ENCODE measurements at regions not wholly inside any gene's neighbourhood (a gene's known extent, or its start where the extent isn't known, plus 50 kb on each side); places are given as distances from the start of the nearest gene placed in this dataset.

DNA sequence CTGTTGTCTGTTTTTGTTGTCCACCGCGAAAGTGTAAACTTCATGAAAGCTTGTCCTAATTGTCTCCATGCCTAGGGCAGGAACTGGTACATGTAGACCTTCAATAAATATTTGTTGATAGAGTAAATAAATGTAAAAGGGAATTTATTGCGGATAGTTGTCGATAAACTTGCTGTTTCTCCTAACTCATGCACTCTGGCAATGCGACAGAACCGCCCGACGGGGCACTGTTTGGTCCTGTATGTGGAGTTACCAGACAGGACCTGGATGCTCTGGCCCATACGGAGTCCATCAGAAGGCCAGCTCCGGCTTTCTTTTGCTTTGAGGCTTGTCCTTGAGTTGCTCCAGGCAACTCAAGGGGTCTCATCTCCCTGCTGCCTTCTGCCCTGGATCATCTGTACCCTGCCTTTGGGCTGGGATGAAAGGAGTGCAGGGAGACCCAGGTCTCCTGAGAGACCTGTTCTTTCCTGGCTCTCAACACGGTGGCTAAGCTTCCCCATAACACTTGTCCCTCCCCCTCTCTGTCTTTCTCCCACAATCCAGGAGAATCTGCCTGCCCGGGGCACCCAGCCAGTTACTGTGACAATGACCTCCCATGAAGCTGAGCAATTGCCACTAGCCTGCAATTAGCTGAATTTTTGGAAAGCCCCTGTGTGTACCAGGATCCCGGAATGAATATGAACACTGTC, 149.5 kb upstream of the PTCH1 start:
- DNase-seq: no peak

DNA sequence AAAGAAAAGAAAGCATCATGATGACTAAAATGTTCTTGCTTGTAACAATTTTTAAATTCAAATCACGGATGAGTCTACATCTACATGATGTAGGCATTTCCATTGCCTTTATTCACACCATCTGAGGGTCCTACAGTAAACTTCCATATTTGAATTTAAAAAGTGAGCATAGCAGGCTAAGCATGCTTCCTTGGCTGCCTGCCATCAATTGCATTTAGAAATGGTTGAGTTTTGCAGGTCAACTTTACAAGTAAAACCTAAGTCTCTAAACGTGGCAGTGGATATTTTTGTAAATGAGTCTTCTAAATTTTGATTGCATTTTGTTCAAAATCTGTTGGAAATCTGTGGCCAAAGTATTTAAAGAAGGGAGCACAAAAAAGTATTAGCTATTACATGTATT, 136.5 kb upstream of the PTCH1 start:
- no peak for DNase-seq

DNA sequence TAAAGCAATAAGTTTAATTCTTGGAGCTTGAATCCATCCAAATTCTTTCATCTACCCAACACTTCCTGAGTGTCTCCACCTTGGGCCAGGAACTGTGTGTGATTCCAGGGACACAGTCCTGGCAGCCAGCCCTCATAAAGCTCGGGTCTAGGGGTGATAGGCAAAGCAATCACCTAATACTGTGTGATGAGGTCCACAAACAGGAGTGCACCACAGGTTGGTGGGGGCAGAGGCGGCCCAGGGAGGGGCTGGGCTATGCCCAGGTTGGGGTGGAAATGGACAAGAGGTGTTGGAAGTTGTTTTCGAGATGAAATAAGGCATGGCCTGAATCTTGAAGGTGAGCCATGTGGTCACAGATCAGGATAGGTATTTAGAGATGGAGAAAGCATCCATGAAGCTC, 133.9 kb upstream of the PTCH1 start:
- DNase-seq: no peak

DNA sequence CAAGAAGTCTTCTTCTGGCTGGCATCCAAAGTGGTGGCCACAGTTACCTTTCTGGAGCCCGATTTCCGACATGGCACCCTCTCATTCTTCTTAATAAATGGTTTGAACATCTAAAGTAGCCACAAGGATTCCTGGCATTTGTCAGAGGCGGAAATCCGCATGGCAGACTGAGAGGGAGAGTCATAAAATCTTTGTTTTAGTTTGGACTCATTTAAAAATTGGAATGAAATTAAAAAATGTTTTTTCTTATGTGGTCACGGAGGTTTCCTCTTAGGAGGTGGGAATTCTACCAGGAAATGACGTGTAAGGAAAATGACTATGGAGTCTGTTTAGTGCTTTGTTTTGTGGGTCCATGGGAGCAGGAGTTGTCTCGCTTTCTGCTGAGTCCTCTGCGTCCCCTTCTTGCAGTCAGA, 133.0 kb upstream of the PTCH1 start:
- no peak for DNase-seq

DNA sequence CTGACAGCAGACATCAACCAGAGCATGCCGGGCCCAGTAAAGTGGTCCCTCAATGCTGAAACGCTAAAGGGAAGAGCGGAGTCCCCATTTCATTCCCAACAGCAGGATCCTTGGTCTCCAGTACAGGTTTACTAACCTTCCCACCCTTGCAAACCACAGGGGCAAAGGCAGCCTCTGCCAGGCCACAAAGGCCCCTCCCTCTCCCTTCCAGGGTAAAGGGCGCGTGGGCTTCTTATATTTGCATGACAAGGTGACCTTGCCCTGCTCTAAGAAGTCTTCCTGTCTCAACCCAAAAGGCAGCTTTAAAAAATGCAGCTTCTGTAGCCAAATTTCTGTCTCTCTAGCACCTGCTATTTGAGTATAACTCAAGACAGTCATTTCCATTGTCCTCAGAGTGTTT, 131.5 kb upstream of the PTCH1 start:
- no peak for DNase-seq

DNA sequence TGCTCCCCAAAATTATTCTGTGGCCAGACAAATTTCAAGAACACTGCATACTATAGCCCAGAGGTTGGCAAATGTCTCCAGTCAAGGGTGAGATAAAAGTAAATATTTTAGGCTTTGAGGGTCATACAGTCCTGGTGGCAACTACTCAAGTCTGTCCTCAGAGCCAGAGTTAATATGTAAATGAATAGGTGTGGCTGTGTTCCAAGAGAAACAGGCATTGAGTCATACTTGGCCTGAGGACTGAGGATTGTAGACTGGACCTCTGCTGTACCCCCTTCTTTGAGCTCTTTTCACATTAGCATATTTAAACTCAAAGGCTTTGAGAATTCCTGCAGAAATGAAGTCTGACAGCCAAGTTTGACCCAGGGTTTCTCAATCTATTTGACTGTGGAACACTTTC, 129.2 kb upstream of the PTCH1 start:
- DNase-seq: no peak

DNA sequence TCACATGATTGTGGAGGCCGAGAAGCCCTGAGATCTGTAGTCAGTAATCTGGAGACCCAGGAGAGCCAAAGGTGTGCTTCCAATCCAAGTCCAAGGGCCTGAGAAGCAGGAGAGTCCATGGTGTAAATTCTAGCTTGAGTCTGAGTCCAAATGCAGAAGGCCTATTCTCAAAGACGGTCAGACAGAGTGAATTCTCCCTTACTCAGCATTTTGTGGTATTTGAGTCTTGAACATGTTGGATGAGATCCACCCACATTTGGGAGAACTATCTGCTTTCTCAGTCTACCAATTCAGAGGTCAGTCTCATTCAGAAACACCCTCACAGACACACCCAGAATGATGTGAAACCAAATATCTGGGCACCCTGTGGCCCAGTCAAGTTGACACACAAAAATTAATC, 128.8 kb upstream of the PTCH1 start:
- no peak for DNase-seq

DNA sequence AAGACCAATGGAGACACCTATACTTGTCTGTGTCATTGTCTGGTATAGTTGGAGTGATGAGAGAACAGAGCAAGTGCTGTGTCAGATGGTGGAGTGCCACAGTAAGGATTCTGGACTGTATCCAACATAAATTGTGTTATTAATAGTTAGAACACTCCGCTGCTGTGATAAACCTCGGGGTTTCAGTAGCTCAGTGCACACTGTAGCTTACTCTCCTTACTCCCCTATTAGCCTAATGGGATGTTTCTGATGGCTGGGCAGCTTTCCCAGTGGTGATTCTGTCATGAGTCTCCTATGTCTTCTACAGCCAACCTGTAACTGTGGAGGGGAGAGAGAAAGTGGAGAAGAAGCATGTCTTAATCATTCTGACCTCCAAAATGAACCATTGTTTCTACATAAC, 127.6 kb upstream of the PTCH1 start:
- DNase-seq: no peak

DNA sequence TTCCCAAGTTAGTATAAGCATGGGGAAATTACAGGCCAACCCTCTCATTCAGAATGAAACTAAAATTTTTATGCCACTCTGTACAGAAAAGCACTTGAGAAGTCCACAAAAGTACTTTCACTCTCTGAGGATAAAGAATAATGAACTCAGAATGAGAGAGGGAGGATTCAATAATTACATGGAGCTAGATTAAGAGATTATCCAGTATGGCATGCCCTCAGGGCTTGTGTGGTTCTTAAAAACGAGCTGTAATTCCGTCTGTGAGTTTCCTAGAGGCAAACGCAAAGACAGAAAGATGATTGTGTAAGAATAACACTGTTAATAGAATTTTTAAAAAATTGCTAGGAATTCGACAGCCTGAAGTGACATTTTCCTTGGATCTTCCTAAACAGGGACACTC, 126.8 kb upstream of the PTCH1 start:
- no peak for DNase-seq

DNA sequence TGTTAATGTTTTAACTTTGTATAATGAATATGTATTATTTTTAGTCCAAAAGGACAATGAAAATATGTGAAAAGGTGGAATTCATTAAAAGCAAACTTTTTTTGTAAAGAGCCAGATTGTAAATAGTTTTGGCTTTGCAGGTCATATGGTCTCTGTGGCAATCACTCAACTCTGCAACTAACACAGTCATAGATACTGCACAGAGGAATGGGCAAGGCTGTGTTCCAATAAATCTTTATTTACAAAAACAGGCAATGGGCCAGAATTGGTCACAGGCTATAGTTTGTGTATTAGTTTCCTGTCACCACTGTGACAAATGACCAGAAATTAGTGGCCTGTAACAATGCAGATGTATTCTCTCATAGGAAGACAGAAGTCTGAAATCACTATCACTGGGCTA, 125.4 kb upstream of the PTCH1 start:
- DNase-seq: no peak

DNA sequence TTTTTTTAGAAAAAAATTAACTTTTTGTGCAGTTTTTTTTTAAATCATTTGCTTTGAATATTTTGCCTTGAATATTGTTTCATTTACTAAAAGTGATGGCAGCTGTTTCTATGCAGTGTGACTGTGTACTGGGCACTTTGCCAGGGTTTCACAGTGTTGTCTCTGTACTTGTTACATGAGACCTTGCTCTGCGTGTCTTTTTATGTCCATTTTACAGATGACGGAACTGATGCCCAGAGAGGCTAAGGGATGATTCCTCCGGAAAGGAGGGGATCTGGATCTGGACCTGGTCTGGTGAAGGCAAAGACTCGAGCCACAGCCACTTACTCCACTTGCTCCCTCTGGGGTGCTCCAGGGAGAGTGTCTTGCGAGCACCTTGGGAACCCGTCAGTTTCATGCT, 124.8 kb upstream of the PTCH1 start:
- no peak for DNase-seq

DNA sequence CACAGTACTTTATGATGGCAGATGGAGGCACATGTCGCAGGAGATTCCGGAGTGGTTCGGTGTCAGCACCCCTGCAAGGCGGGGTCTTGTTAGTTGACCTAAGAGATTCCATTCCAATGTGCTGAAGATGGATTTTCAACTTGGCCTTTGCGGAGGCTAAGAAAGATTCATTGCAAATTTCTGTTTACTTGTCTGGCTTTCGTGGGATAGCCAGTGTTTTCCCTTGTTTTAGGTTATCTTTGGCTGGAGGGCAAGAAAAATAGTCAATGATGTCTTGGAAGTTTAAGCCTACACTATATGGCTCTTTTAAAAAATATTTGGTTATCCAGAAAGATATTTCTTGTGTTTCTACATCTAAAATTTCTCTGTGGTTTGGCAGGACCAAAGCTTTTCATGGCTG, 123.6 kb upstream of the PTCH1 start:
- DNase-seq: no peak

DNA sequence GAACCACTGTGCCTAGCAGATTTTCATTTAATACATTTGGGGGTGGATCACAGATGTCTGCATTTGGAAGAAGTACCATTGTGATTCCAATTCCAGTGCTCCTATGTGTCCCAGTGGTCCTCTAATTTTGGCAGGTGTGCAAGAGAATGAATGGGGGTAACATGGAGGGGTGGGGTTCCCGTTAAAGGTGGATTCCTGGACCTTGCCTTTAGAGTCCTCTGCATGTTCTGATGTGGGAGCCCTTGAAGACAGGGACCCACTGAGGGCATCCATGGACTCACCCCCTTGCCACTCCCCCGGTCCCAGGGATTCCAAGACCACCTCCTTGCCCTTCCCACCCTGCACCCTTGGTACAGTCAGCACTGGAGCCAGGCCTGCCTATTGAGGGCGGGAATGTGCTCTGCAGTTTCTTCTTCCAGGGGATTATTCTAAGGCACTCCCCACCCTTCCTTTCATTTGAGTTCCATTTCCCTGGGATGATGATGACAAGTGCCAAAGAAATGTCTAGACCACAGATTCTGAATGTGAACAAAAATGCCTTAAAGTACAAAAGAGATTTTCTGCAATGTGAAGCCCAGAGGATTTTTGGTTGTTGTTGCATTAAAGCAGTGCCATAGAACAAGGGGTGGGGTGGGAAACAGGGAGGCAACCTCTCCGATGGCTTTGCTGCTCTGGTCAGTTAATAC, 119.4 kb upstream of the PTCH1 start:
- DNase-seq: no peak

DNA sequence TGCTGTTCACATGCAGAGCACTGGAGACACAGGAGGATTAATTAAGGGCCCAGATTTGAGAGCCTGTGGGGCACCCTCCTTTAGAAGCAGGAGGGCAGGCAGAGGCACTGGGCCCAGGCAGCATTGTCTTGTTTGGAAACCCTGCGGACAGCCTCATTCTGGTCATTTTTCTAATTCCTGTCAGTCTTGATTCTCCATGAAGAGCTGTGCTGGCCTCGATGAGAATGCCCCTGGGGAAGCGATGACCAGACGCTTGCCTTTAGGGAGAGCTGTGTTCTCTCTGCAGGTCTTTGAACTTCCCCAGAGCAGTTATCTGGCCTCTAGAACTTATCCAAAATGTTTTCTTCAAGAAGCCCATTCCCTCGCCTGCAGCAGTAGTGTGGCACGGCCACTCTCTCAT, 117.8 kb upstream of the PTCH1 start:
- no peak for DNase-seq

DNA sequence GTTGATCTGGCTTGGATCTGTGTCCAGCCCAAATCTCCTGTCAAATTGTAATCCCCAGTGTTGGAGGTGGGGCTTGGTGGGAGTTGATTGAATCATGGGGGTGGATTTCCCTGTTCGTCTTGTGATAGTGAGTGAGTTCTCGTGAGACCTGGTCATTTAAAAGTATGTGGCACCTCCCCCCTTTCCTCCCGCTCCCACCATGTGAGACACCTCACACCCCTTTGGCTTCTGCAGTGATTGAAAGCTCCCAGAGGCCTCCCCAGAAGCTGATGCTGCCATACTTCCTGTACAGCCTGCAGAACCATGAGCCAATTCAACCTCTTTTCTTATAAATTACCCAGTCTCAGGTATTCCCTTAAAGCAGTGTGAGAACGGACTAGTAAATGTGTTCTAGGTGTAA, 117.3 kb upstream of the PTCH1 start:
- no peak for DNase-seq

DNA sequence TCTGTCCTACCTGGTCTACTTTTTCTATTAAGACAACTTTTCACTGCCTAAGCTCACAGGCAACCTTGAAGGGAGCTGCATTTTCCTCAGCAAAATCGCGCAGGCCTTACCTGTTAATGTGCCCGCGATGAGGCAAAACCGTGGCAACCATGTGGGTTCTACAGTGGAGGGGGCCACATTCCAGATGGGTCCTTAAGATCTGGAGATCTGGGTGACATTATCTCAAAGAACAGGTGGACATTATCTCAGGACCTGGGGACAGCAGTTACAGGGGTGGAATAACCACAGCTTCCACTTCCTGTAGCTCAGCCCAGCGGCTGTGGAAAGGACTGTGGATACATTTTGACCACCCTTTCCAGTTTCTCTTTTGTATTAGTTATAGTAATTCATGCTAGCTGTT, 112.8 kb upstream of the PTCH1 start:
- DNase-seq: no peak

DNA sequence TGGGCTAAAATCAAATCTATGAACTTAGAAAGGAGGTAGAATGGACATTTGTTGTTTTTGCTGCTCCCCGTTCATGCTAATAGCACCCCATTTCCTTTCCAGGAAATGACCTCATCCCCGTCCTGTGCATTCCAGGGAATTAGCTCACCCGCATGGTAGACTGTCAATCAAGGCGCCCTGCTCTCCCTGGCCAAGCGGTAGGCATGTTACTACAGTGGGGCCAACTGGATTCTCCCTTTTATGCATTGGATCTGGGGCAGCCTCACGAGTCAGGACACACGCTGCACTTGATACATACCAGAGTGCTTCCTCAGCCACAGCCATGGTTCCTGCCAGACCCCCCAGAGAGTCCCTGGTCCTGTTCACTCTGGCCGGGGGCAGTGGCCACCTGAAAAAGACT, 111.0 kb upstream of the PTCH1 start:
- no peak for DNase-seq

DNA sequence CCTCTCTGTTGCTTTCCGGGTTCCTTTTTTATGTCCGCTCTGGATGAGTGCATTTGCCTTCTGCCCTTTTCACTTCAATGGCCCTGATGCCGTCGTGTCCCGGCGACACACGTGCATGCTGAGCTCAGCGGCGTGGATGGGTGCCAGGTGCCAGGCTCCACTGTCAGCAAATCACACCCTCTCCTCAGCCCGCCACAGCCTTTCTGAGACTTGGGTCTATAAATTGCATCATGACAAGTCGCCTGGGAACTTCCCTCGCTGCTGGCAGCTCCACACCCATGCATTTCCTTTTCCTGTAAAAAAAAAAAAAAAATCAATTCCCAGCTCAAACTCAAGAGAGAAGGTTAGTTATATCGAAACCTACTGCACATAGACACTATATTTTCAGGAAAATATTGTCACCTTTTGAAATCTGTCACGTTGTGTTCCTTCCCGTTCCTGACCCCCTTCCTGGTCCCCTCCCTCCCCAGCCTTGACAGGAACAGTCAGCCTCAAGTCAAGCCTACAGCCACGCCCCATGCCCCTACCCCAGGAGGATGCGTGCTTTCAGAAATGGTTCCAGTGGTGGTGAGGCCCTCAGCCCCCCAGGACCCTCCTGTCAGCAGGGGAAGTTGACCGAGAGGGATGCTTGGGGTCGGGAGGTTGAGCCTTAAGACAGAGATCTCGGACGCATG, 110.3 kb upstream of the PTCH1 start:
- peak; percentile 3 for DNase-seq

DNA sequence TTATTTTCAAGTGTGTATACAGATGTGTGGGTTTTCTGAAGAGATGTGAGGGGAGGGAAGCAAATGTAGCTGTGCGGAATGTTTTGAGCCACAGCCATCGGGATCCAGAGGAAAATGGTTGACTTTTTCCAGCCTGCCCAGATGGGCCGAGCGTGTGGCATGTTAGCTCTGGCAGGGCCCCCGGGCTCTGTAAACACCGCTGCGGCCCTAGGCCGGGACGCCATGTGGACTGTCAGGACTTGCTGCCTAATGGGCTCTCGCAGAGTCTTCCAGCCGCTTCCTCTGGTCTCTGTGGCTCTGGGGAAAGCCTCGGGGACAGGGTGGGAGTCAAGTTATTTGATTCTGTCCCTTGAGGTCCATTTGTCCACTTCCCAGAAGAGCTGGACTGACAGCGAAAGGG, 109.6 kb upstream of the PTCH1 start:
- no peak for DNase-seq

DNA sequence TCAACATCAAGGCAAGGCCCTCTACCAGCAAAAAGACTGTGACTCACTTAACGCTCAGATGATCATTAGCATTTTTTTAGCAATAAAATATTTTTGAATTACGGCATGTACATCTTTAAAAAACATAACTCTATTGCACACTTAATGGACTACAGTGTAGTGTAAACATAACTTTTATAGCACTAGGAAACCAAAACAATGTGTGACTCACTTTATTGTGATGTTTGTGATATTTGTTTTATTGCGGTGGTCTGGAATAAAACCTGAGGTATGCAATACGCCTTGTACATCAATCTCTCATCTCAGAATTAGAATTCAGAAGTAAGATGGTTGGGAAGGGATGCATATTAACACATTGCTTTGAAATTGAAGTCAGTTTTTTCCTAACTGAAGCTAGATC, 106.9 kb upstream of the PTCH1 start:
- DNase-seq: no peak

DNA sequence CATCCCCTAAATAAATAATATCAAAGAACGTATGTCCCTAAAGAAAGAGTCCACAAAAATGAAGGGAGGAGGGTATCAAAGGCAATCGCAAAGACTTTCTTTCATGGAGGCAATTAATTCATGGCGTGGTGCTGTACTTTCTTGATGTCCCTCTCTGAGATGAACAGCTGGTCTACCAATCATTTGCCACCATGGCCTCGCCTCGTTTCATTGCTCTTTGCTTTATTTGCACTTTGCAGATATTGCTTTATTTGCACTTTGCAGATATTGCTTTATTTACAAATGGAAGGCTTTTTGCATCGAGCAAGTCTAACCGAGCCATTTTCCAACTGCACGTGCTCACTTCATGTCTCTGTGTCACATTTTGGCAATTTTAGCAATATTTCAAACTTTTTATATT, 104.0 kb upstream of the PTCH1 start:
- no peak for DNase-seq

DNA sequence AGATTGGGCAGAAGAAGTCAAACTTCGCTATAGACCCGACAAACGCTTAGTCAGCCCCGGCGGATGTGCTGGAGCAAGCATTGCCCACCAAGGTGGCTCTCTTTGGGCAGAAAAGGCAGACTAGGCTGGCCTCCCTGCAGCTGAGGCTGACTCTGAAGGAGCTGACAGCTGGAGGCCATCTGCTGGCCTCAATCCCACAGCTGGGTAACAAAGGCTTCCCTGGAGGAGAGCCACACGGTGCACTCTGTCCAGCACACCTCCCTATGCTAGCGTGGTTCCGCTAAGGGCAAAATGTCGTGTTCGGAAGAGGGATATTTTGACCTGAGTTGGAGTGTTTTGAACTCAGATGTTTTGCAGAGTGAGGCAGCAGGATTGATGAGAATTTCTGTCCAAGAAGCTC, 103.5 kb upstream of the PTCH1 start:
- no peak for DNase-seq

DNA sequence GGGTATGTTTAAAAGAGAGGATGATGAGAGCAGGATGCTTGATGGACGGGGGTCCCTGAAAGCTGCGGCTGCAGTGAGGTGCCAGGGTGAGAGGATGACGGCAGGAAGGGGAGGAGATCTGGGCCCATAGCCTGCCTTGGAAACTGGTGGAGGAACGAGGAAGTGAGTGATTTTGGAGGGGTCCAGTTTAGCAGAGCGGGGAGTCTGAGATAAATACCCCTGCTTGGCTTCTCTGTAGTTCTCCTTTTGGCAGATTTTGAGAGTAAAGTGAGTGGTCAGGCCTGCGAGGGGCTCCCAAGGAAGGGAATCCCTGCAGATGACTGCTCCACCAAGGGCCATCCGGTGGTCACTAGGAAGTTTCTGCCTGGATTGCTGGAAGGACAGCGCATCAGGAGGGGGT, 98.5 kb upstream of the PTCH1 start:
- no peak for DNase-seq

DNA sequence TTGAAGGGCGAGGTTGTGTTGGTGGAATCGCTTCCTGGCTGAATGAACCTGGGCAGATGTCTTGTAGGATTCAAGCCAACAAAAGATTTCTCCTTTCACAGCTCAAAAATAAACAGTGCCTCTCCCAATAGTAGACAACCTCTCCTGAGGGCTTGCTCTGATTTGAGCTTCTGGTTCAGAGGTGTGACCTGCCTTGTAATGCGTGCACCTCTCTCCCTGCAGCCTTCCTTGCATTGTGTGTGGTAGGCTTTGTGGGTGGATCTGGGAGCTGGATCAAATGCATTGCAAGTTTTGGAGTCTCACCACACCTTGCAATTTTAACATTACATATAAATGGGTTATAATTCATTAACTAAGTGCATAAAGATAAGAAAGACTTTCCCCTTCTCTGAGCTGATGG, 96.9 kb upstream of the PTCH1 start:
- no peak for DNase-seq

DNA sequence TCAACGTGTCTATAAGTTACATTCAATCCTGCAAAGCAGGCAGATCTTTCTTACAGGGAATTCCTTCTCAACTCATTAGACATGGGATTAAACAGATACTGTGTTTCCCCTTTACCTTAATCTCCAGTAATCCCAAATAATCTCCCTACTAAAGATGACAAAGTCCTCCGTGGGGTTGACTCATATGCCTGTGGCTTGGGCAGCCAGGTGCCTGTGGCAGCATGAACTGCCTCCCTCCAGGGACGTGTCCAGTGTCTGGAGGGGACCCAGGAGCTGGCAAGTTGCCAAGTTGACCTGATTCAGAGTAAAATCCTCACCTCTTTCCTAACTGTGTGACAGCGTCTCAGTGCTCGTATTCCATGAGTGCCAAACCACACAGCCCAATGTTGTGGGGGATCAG, 94.6 kb upstream of the PTCH1 start:
- no peak for DNase-seq

All from CD4-positive, alpha-beta T cell treated with Interferon gamma for 1 hour (primary cell).